OCI-LY3 (cell line): ENCODE measurements at regions not wholly inside any gene's neighbourhood (a gene's known extent, or its start where the extent isn't known, plus 50 kb on each side); places are given as distances from the start of the nearest gene placed in this dataset.

Experiments used
- EZH2phosphoT487 ChIP-seq: fragments of 200-600 bp; shearing (Covaris generic); IDR thresholded peaks from 2 replicates; pipeline ENCODE4 v1.6.1; 2018; ENCODE audit warnings: antibody characterized with exemption, mixed run types, low read depth
- TF ChIP-seq, protein P1 (sequence below): fragments of 200-600, 300-600 bp; sonication (generic); IDR thresholded peaks from 2 replicates; pipeline ENCODE4 v1.5.1; 2014; ENCODE audit warnings: antibody characterized with exemption, low read length, low read depth

DNA sequence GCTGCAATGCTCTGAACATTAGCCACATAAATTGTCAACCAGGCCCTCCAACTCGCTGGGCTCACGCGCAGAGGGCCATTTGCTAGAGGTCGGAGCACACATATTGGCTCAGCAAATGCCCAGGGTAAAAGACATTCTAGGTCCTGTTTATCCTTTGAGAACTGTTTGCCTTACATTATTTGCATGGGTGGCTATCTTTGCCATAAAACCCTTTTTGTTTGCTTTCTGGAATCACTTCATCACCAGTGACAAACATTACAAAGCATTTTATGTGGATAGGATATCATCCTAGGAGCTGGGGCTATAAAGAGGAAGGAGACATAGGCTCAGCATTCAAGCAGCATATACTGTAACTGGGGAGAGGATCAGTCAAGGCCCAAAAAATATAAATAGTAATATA lies 149.2 kb upstream of the RAI2 start:
- TF ChIP-seq, protein P1, sequence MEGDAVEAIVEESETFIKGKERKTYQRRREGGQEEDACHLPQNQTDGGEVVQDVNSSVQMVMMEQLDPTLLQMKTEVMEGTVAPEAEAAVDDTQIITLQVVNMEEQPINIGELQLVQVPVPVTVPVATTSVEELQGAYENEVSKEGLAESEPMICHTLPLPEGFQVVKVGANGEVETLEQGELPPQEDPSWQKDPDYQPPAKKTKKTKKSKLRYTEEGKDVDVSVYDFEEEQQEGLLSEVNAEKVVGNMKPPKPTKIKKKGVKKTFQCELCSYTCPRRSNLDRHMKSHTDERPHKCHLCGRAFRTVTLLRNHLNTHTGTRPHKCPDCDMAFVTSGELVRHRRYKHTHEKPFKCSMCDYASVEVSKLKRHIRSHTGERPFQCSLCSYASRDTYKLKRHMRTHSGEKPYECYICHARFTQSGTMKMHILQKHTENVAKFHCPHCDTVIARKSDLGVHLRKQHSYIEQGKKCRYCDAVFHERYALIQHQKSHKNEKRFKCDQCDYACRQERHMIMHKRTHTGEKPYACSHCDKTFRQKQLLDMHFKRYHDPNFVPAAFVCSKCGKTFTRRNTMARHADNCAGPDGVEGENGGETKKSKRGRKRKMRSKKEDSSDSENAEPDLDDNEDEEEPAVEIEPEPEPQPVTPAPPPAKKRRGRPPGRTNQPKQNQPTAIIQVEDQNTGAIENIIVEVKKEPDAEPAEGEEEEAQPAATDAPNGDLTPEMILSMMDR: no peak
- TF ChIP-seq EZH2phosphoT487: no peak
